CD4-positive, alpha-beta T cell treated with Interleukin-17A for 1 hour (primary cell): ENCODE measurements at regions not wholly inside any gene's neighbourhood (a gene's known extent, or its start where the extent isn't known, plus 50 kb on each side); places are given as distances from the start of the nearest gene placed in this dataset.

Source experiments
- DNase-seq: peaks from one replicate; pipeline ENCODE4 v3.0.0-alpha.2; 2020

- no peak for DNase-seq
Observed at GRCh38 chr4:13180701-13181100, 303.4 kb downstream of the RAB28 start.

DNA sequence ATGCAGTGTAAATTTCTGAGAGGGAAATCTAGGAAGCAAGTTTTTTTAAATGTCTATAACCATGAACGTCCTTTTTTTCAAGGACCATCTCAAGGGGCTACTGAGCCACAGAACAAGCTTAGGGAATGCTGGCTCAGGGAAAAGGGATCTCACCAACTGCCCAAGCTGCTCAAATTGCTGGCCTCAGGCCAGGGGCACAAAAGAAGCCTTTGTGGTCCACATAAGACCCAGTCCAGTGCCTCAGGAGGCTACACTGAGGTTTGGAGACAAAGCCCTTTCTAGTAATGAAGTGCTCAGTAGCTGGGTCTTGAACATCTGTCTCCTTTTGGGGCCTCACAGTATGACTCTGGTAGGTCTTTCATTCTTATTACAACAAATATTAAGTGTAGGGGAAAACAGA is 305.5 kb downstream of the RAB28 start:
- no peak for DNase-seq

DNA sequence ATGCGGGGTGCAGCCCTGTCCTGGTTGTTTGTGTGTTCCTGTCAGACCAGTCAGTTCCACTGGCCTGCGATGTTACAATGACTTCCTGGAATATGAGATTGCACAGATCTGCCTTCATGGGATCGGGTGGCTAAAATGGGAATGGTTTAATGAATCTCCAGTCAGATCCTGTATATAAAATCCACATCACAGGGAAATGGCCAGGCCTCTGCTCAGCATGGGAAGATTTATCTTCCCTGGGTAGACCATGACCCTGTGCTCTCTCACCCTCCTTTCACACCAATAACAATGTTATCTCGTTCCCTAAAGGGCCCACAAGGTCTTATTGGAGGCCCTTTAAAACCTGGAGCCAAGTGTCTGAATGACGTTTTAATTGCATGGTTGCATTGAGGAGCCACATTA is 307.4 kb downstream of the RAB28 start:
- DNase-seq: no peak

DNA sequence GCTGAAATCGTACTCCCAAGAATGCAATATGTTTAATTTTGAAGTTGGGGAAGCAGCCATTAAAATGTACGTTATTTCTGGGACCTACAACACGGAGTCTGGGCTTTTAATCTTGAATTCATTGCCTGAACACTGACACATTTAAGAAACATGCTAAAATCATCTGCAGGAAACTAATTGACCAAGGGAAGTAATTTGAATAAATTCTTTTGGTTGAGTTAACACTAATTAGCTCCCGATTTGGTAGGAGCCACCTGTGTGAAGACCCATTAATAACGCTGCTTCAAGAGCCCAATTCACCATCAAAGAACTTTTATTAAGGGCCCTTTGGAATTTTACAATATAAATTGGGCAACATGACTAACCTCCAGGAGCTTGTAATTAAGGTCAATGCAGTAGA is 309.2 kb downstream of the RAB28 start:
- DNase-seq: no peak

- no peak for DNase-seq
Observed at GRCh38 chr4:13174001-13174400, 310.1 kb downstream of the RAB28 start.

- no peak for DNase-seq
Observed at GRCh38 chr4:13171292-13172057, 312.7 kb downstream of the RAB28 start.

- DNase-seq: no peak
Observed at GRCh38 chr4:13169731-13170525, 314.2 kb downstream of the RAB28 start.

DNA sequence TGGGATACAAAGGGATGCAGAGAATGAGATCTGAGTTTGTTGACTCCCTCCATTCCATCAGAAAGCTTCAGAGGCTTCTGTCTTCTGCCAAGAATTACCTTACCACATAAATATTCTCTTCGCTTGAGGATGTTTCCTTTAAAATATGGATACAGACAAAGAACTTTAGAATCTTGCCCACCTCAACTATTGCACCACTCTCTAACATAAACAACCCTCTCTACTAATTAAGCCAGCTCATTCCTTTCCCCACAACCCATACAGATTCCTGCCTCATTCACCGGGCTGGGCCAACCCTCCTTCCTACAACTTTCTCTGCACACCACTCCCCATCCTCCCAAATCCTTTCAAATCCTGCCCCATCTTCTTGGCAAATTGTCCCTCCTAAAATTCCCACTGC is 315.8 kb downstream of the RAB28 start:
- no peak for DNase-seq

DNA sequence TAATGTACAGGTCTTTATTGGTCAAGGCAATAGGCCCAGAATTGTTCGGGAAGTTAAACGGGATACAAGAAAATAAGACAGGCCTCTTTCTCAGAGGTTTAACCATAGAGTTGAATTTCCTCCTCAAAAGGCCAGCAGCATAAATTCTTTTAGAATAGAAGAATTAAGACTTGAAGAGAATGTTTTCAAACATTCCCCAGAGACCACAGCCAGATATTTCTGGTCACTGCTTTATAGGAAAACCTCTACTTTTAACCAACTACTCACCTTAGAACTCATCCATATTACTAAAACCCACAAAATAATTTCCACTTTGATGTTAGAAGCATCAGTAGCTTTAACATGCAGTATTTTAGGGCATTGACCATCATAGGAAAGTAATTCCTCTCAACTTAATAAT is 317.9 kb downstream of the RAB28 start:
- DNase-seq: no peak

DNA sequence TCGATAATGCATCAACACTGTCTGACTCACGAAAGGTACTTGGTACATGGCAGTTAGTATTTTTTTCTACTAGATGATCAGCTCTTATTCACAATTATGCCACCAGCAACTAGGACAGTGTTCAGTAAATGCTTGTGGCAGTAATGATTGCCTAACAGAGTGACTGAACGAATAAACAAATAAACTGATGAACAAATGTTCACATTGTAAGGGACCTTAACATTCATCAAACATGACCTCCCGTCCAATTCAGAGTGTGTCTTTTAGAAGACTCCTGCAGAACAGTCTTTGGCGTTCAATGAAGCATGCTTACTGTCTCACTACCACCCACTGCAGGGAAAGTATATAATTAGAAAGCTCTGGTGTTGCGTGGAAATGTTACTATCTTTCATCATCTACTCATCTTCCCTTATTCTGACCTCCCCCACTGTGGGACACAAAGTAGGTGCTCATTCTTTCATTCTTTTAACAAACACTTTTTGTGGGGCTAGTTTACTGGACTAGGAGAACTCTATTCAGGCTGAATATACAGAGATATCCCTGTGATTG is 319.3 kb downstream of the RAB28 start:
- no peak for DNase-seq

GRCh38 chr4:13162886-13163285 is 321.3 kb downstream of the RAB28 start:
- DNase-seq: no peak

DNA sequence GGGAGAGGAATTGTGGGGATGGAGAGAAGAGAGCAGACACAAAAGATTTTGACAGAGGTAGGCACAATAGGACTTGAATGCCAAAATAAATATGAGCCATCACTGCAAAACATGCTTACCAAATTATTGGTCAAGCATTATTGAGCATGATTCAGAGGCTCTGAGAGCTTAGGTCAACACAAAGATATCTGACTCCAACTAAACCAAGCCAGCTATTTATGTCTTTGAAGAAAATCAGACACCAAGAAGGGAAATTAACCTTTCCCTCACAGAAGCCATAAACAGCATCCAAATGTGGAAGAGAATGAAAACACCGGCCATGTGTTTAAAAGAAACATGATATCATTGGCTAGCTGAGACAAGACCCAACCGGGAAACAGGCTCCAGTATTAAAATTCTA is 323.2 kb downstream of the RAB28 start:
- DNase-seq: no peak

- no peak for DNase-seq
Observed at GRCh38 chr4:13159041-13159620, 325.0 kb downstream of the RAB28 start.

GRCh38 chr4:13151194-13151593 is 332.9 kb downstream of the RAB28 start:
- no peak for DNase-seq

DNA sequence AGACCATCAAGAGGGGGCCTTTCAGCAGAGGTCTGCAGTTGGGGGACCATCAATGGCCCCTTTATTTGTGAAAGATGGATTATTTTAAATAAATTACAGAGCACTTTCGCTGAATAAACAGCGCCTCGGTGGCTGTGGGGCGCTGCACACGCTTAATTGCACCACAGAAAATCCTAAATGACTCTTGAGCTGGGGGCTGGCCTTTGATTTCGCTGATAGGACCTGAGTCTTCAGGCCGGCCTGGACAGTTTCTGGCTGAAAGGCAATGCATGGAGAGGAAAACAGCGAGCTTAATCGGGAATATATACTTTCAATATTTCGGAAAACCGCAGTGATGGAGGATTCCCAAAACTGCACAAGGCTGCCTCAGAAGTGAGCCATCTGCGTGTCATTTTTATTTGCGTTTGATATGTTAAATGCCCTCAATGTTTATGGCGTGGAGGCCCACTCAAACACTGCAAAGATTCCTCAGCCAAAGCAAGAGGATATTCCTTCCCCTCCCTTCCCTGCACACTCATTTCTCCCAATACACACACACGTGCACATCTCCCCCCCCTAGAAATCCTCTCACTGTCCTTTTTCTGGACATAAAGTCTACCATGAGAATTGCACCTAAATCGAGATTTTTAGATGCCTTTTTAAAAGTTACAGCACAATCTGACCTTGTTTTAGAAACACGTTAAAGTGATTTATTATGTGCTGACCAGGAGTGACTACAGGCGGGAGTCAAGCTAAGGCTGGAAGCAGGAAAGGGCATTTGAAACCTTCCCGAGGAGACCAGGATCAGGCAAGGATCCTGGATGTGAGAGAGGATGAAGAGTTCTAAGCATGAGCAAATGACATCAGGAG is 340.7 kb downstream of the RAB28 start:
- DNase-seq: no peak

DNA sequence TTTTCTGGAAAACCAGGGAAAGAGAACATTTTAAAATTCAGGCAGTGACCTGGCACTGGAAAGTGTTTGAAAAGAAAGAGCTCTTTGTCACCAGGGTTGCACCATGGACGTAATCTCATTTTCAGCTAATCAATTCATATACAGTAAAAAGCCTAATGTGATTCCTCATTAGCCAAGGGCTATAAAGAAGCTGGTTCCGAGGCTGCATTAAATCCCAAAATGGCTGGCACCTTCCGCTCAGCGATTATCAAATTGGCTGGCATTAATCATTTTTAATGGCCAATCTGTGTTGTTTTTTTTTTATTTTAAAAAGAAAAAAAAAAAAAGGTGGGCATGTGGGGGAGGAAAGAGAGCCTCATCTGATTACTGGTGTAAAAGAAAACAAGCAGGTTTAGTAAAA is 341.4 kb downstream of the RAB28 start:
- DNase-seq: no peak

- no peak for DNase-seq
Observed at GRCh38 chr4:13142191-13142590, 341.9 kb downstream of the RAB28 start.

DNA sequence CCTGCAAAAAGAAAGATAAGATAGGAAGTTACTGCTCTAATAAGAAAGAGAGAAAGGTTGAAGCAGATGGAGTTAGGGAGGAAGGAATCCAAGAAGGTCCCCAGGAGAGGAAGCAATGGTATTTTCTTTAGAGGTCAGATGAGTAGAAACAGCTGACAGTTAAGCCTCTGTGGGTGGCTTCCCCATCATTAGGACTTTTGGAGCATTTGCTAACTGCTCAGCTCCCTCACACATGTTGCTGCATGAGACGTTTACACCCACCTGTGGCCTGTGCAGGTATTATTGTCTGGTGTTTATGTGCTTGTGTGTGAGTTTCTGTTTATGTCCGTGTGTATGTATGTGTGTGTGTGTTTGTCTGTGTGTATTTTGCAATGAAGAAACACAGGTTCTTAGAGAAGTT is 346.8 kb downstream of the RAB28 start:
- no peak for DNase-seq

- no peak for DNase-seq
Observed at GRCh38 chr4:13133700-13134099, 350.4 kb downstream of the RAB28 start.

- DNase-seq: no peak
Observed at GRCh38 chr4:13130848-13131247, 353.3 kb downstream of the RAB28 start.

GRCh38 chr4:13129095-13129494 is 355.0 kb downstream of the RAB28 start:
- DNase-seq: no peak

- no peak for DNase-seq
Observed at GRCh38 chr4:13126976-13127910, 356.9 kb downstream of the RAB28 start.
